H9 (cell line): ENCODE measurements at regions not wholly inside any gene's neighbourhood (a gene's known extent, or its start where the extent isn't known, plus 50 kb on each side); places are given as distances from the start of the nearest gene placed in this dataset.

Experiments used
- DNase-seq: peaks from one replicate; pipeline ENCODE4 v3.0.0-alpha.2; 2017
- H2AFZ ChIP-seq: one replicate; pipeline ENCODE4 v1.6.1; 2013; ENCODE audit warnings: mild to moderate bottlenecking, low read length, control low read depth, moderate library complexity
- H2AK5ac ChIP-seq: 2 replicates; pipeline ENCODE4 v1.6.1; 2013; ENCODE audit warnings: low read length, control low read depth, mixed read lengths; ENCODE audit not compliant: insufficient read length
- H2BK120ac ChIP-seq: one replicate; pipeline ENCODE4 v1.6.1; 2013; ENCODE audit warnings: low read depth, mild to moderate bottlenecking, low read length, control low read depth, inconsistent platforms; ENCODE audit not compliant: poor library complexity, severe bottlenecking
- H2BK12ac ChIP-seq: 2 replicates; pipeline ENCODE4 v1.6.1; 2013; ENCODE audit warnings: low read length, control low read depth, mixed read lengths, low read depth; ENCODE audit not compliant: insufficient read length
- H2BK15ac ChIP-seq: 2 replicates; pipeline ENCODE4 v1.6.1; 2013; ENCODE audit warnings: low read depth, low read length, control low read depth
- H2BK20ac ChIP-seq: one replicate; pipeline ENCODE4 v1.6.1; 2013; ENCODE audit warnings: low read depth, mild to moderate bottlenecking, low read length, control low read depth, inconsistent platforms; ENCODE audit not compliant: poor library complexity, severe bottlenecking
- H2BK5ac ChIP-seq: 2 replicates; pipeline ENCODE4 v1.6.1; 2013; ENCODE audit warnings: low read length, control low read depth, mixed read lengths; ENCODE audit not compliant: insufficient read length
- H3K14ac ChIP-seq: 2 replicates; pipeline ENCODE4 v1.6.1; 2013; ENCODE audit warnings: low read length, control low read depth; ENCODE audit not compliant: insufficient read depth
- H3K18ac ChIP-seq: 2 replicates; pipeline ENCODE4 v1.6.1; 2013; ENCODE audit warnings: low read depth, mild to moderate bottlenecking, mixed read lengths, low read length, control low read depth; ENCODE audit not compliant: insufficient read length
- H3K23ac ChIP-seq: 2 replicates; pipeline ENCODE4 v1.6.1; 2013; ENCODE audit warnings: low read length, control low read depth, mixed read lengths, low read depth; ENCODE audit not compliant: insufficient read length
- H3K23me2 ChIP-seq: 2 replicates; pipeline ENCODE4 v1.6.1; 2013; ENCODE audit warnings: low read depth, mild to moderate bottlenecking, mixed read lengths, low read length, control low read depth; ENCODE audit not compliant: insufficient read length, poor library complexity, severe bottlenecking
- H3K27ac ChIP-seq: 2 replicates; pipeline ENCODE4 v1.5.1; 2013; ENCODE audit warnings: low read length, control low read depth, mixed read lengths, low read depth; ENCODE audit not compliant: insufficient read length
- H3K27me3 ChIP-seq: 2 replicates; pipeline ENCODE4 v1.6.1; 2013; ENCODE audit warnings: low read length, control low read depth, inconsistent platforms; ENCODE audit not compliant: insufficient read depth
- H3K4ac ChIP-seq: 2 replicates; pipeline ENCODE4 v1.6.1; 2013; ENCODE audit warnings: low read depth, mild to moderate bottlenecking, control low read depth, inconsistent platforms, low read length, moderate library complexity
- H3K4me1 ChIP-seq: 2 replicates; pipeline ENCODE4 v1.6.1; 2013; ENCODE audit warnings: low read length, control low read depth, inconsistent platforms; ENCODE audit not compliant: insufficient read depth
- H3K4me2 ChIP-seq: 2 replicates; pipeline ENCODE4 v1.6.1; 2013; ENCODE audit warnings: low read length, control low read depth, mixed read lengths; ENCODE audit not compliant: insufficient read length, insufficient read depth
- H3K56ac ChIP-seq: 2 replicates; pipeline ENCODE4 v1.6.1; 2013; ENCODE audit warnings: low read depth, mild to moderate bottlenecking, mixed read lengths, low read length, control low read depth; ENCODE audit not compliant: insufficient read length
- H3K79me1 ChIP-seq: 2 replicates; pipeline ENCODE4 v1.6.1; 2013; ENCODE audit warnings: low read depth, mild to moderate bottlenecking, moderate library complexity, low read length, control low read depth, inconsistent platforms; ENCODE audit not compliant: insufficient read depth, poor library complexity, severe bottlenecking
- H3K79me2 ChIP-seq: 2 replicates; pipeline ENCODE4 v1.6.1; 2013; ENCODE audit warnings: low read length, control low read depth, inconsistent platforms; ENCODE audit not compliant: insufficient read depth
- H3K9ac ChIP-seq: 2 replicates; pipeline ENCODE4 v1.6.1; 2013; ENCODE audit warnings: low read length, control low read depth, mixed read lengths; ENCODE audit not compliant: insufficient read length; ENCODE audit errors: extremely low read depth
- H3K9me3 ChIP-seq: one replicate; pipeline ENCODE4 v1.6.1; 2013; ENCODE audit warnings: low read depth, low read length, inconsistent platforms; ENCODE audit not compliant: control insufficient read depth
- H3T11ph ChIP-seq: one replicate; pipeline ENCODE4 v1.6.1; 2013; ENCODE audit warnings: mild to moderate bottlenecking, low read length, control low read depth, inconsistent platforms
- H4K20me1 ChIP-seq: one replicate; pipeline ENCODE4 v1.6.1; 2013; ENCODE audit not compliant: control insufficient read depth, insufficient read length, insufficient read depth
- H4K5ac ChIP-seq: 2 replicates; pipeline ENCODE4 v1.6.1; 2013; ENCODE audit warnings: low read depth, mild to moderate bottlenecking, mixed read lengths, low read length, control low read depth; ENCODE audit not compliant: insufficient read length
- H4K8ac ChIP-seq: replicated peaks from 2 replicates; pipeline ENCODE4 v1.6.1; 2013; ENCODE audit warnings: low read length, control low read depth, mixed read lengths, low read depth; ENCODE audit not compliant: insufficient read length
- H4K91ac ChIP-seq: 2 replicates; pipeline ENCODE4 v1.6.1; 2013; ENCODE audit warnings: low read depth, mild to moderate bottlenecking, moderate library complexity, mixed read lengths, low read length, control low read depth; ENCODE audit not compliant: insufficient read length
- H3K27ac Mint-ChIP-seq, 3 experiments: 2 replicates in 2 of 3; 3 replicates in 1 of 3; pipeline ENCODE4 v1.8.0; 2020 to 2021; ENCODE audit warnings: mixed read lengths in 3 of 3, mild to moderate bottlenecking in 1 of 3, moderate library complexity in 1 of 3
- H3K27me3 Mint-ChIP-seq: 2 replicates; pipeline ENCODE4 v1.8.0; 2021; ENCODE audit warnings: low read depth, mild to moderate bottlenecking, moderate library complexity, mixed read lengths
- H3K36me3 Mint-ChIP-seq, 3 experiments: 2 replicates in 2 of 3; 3 replicates in 1 of 3; pipeline ENCODE4 v1.8.0; 2020 to 2021; ENCODE audit warnings: low read depth in 3 of 3, mixed read lengths in 3 of 3; ENCODE audit not compliant: insufficient read depth in 1 of 3
- H3K4me1 Mint-ChIP-seq, 2 experiments: 2 replicates each; pipeline ENCODE4 v1.8.0; 2020; ENCODE audit warnings: mixed read lengths in 2 of 2
- H3K4me3 Mint-ChIP-seq, 2 experiments: 2 replicates in 1 of 2; 3 replicates in 1 of 2; pipeline ENCODE4 v1.8.0; 2020 to 2021; ENCODE audit warnings: mild to moderate bottlenecking in 2 of 2, mixed read lengths in 2 of 2, moderate library complexity in 1 of 2
- H3K9me3 Mint-ChIP-seq, 2 experiments: 2 replicates in 1 of 2; 3 replicates in 1 of 2; pipeline ENCODE4 v1.8.0; 2020; ENCODE audit warnings: mild to moderate bottlenecking in 2 of 2, mixed read lengths in 2 of 2, moderate library complexity in 1 of 2
- CTCF ChIP-seq: fragments of 200-600 bp; sonication (generic); conservative IDR thresholded peaks from 3 replicates; pipeline ENCODE4 v1.8.0; 2021; ENCODE audit warnings: antibody characterized with exemption, mild to moderate bottlenecking
- WGBS: extraction: QIAGEN DNeasy Blood & Tissue Kit; methylation state at CpG from one replicate; pipeline ENCODE4 v1.1.7; 2013; ENCODE audit warnings: missing lambda C conversion rate, low lambda C conversion rate, mixed read lengths; ENCODE audit not compliant: insufficient read length; ENCODE audit errors: extremely low coverage; 5-methylcytosine and 5-hydroxymethylcytosine counted together

GRCh38 chr20:63068711-63069367 is 62.1 kb upstream of the BHLHE23 start:
- no CpG with 5 or more reads among the region's 10 CpGs for WGBS
- no peak overlapping the region for H3K18ac ChIP-seq
- H3K23ac ChIP-seq = no peak overlapping the region
- H4K5ac ChIP-seq = no peak overlapping the region
- H3K36me3 Mint-ChIP-seq = no peaks in the 10 kb centered on the region
- H2BK120ac ChIP-seq = no peak overlapping the region
- no peak overlapping the region for H2BK20ac ChIP-seq
- no peak overlapping the region for H3K27ac ChIP-seq
- no peak overlapping the region for H4K8ac ChIP-seq
- H2BK15ac ChIP-seq = no peak overlapping the region
- no peaks in the 10 kb centered on the region for H3K4me1 ChIP-seq
- peaks cover 5% of the 10 kb centered on the region; the same call in 1 of the 2 replicates for H3K27me3 ChIP-seq
- H3T11ph ChIP-seq = no peak overlapping the region
- H2BK5ac ChIP-seq = no peak overlapping the region
- no peak overlapping the region for H3K14ac ChIP-seq
- no peak for DNase-seq
- H3K56ac ChIP-seq = no peak overlapping the region
- H2AFZ ChIP-seq = no peak overlapping the region
- H2BK12ac ChIP-seq = no peak overlapping the region
- H3K79me2 ChIP-seq = no peaks in the 10 kb centered on the region
- H3K9me3 Mint-ChIP-seq = no peaks in the 10 kb centered on the region; a peak in 1 of 5 replicates
- no peak overlapping the region for H3K4me2 ChIP-seq
- TF ChIP-seq CTCF = no peak
- no peaks in the 10 kb centered on the region for H4K20me1 ChIP-seq
- H3K4me1 Mint-ChIP-seq = peaks cover 2 to 16% of the 10 kb centered on the region in 2 experiments
- no peak overlapping the region for H3K4me3 Mint-ChIP-seq
- H3K23me2 ChIP-seq = peaks cover 3% of the 10 kb centered on the region
- no peaks in the 10 kb centered on the region for H3K9me3 ChIP-seq
- no peak overlapping the region for H3K27ac Mint-ChIP-seq
- H3K4ac ChIP-seq = no peak overlapping the region
- H3K9ac ChIP-seq = no peak overlapping the region
- no peak overlapping the region for H2AK5ac ChIP-seq
- H3K27me3 Mint-ChIP-seq = peaks cover 35% of the 10 kb centered on the region
- H3K79me1 ChIP-seq = no peaks in the 10 kb centered on the region
- no peak overlapping the region for H4K91ac ChIP-seq
